Frontal cortex (tissue), 3 donors: ENCODE measurements at regions not wholly inside any gene's neighbourhood (a gene's known extent, or its start where the extent isn't known, plus 50 kb on each side); places are given as distances from the start of the nearest gene placed in this dataset.

Experiments
- DNase-seq, 2 donors: peaks; one replicate each; pipeline ENCODE4 v3.0.0; 2012; ENCODE audit warnings: low spot score in 2 of 2
- FAIRE-seq: peaks from 2 replicates; lab custom pipeline; 2012; peaks lifted over from hg19 to GRCh38; lab: Jason Lieb, UNC
- donor health status: control.
- donor health status: control.
- donor health status: control.

GRCh38 chr22:48209473-48210197 is 1447.2 kb downstream of the TBC1D22A start:
- FAIRE-seq (no peak), DNase-seq (no peak)

GRCh38 chr22:48208894-48209293 is 1446.4 kb downstream of the TBC1D22A start:
- DNase-seq, result no peak
- no peak for FAIRE-seq

GRCh38 chr22:48207919-48208535 is 1445.6 kb downstream of the TBC1D22A start:
- DNase-seq (no peak), FAIRE-seq (no peak)

- FAIRE-seq (no peak), DNase-seq (no peak)
These were observed 1443.3 kb downstream of the TBC1D22A start for GRCh38 chr22:48205790-48206189.

DNA sequence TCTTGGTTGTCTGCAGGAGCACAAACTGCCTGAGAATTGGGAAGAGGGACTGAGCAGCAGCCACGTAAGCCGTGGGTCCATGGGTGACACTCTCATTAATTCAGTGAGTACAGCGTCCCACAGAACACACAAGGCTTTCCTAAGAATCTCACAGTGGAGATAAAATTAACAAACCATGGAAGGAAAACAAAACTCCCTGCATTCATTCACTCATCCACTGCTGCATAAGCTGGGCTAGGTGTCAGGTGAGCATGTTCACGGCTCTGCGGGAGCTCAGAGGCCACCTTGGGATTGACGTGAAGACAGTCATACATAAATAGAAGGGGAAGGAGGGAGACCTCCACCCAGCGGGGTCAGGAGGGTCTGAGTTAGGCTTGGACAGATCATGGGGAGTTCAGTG is 1442.7 kb downstream of the TBC1D22A start:
- no peak for DNase-seq
- no peak for FAIRE-seq

DNA sequence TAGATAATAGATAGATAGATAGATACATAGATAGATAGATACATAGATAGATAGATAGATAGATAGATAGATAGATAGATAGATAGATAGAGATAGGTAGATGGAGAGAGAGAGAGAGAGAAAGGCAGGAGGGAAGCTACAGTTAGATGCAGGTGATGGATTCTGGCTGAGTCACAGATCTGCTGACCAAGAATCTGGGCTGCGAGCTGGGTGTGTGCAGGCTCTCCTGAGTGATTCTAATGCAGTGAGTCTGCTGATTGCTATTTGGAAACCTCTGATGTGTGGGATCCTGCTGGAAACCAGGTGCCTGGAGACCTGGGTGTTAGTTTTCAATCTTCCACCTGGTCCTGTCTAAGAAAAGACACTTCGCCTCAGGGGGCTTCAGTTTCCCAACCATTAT is 1441.8 kb downstream of the TBC1D22A start:
- no peak for DNase-seq
- FAIRE-seq, result no peak

- DNase-seq (no peak), FAIRE-seq (no peak)
These were observed 1437.2 kb downstream of the TBC1D22A start for GRCh38 chr22:48199667-48200066.

DNA sequence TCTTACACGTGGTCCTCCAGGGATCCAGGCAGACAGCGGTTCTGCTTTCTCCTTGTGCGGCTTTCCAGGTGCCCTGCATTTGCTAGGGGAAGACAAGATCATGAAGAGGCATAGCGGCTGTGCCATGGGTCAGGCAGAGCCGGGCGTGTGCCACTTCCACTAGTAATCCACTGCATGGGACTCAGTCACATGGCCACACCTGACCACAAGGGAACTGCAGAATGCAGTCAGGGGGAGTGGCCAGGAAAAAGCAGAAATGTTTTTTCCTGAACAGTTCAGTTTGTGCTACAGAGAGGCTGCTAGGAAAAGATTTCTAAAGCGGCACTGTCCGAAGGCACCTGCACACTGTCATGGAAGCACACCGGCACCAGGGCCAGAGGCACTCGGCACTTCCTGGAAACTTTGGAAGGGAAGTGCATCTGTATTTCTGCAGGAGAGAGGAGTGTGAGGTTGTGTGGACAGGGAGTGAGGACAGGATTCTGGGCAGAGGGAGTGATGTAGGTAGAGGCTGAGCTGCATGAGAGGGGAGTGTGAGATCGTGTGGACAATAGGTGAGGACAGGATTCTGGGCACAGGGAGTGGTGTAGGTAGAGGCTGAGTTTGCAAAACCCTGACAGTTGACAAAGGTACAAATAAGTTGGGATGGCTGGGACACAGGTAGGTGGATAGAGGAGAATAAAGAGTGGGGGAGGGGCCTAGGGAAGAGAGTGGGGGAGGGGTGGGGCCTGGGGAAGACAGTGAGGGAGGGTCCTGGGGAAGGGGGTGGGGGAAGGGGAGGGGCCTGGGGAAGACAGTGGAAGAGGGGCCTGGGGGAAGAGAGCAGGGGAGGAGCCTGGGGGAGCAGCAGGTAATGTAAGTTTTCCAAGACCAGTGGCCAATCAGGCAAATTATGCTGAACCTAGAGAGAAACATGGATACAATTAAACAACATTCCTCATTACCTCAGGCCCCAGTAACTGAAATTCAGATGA is 1436.3 kb downstream of the TBC1D22A start:
- no peak for FAIRE-seq
- DNase-seq, result no peak

- FAIRE-seq (no peak), DNase-seq (no peak)
These were observed 1434.8 kb downstream of the TBC1D22A start for GRCh38 chr22:48197189-48197690.

DNA sequence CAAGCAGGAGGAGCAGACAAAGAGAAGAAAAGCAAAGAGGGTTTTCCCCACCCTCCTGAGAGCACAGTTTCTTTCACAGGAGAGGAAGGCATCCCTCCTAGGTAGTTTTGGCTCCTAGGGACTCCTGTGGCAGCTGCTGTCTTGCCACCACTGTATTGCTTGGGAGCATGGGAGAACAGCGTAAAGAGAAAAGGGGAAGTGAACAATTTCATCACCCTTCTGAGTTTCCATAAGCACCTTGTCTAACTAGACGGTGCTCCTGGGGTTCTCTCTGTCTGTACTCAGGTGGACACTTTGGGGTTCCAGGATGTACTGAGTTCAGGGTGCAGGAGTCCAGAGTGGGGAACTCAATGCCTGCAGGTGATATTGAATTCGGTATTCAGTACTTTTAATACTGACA is 1430.5 kb downstream of the TBC1D22A start:
- DNase-seq (no peak), FAIRE-seq (no peak)

GRCh38 chr22:48192071-48192470 is 1429.6 kb downstream of the TBC1D22A start:
- FAIRE-seq (no peak), DNase-seq (no peak)

- DNase-seq, result no peak
- no peak for FAIRE-seq
These were observed 1425.8 kb downstream of the TBC1D22A start for GRCh38 chr22:48188231-48188721.

GRCh38 chr22:48187356-48187755 is 1424.9 kb downstream of the TBC1D22A start:
- DNase-seq (no peak), FAIRE-seq (no peak)

DNA sequence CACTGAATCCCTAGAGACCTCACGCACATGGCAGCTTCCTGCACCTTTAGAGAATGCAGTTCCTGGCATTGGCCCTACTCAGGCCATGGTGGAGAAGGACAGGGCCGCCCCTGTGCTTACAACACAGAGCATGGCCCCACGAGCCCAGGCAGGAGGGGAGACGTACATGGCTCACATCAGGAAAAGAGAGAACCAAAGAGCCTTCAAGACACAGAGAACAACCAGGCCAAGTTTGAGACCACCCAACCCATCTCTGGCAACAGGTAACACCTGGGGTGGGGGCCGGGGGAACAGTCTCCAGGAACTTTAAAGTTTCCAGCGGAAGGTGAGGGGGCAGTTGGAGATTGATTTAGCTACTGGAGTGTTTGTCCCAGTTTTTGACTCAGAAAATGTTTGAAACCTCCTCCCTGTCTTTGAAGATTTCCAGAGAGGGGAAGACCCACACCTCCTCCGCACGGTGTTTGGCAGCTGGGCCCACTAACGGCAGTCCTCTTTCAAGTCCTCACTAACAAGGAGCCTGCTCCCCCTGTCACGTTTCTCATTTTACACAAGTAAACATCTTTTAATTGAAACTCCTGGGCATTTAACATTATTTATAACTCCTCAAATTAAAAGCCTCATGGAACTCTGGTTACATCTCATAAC is 1423.8 kb downstream of the TBC1D22A start:
- no peak for FAIRE-seq
- no peak for DNase-seq

DNA sequence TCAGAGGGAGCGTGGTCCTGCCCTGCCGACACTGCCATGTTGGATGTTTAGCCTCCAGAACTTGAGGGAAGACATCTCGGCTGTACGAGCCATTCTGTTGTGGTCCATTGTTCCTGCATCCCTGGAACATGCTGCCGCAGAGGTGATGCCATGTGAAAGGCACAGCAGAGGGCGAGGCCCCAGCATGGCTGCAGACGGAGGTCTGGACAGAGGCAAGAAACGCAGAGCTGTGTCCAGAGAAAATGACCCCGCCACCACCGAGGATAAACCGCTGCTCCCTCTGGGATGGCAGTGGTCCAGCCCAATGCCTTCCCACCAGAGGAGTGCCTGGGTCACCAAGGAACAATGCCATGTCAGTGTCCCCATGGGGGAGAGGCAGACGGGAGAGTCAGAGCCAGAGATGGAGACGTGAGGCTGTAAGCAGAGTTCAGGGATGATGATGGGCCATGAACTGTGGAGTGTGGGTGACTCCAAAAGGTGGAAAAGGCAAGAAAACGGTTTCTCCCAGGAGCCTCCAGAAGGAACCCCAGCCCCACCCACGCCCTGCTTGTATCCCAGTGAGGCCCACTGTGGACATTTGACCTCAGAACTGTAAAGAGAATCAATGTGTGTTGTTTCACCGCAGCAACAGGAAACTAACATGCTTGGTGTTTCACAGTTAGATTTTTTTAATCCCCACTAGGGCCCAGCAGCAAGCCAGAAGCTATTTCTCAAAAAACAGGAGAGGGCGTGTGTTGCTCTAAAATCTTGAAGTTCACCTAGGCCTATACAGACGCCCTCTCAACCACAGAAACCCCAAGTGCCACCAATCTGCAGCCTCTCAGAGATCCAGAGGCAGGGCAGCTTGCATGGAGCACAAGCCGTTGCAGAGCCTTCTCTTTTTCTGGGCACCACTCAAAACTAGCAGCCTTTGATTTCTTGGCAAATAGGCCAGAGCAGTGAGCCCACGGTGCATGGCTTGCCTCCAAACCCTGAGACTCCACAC is 1422.9 kb downstream of the TBC1D22A start:
- FAIRE-seq, result no peak
- no peak for DNase-seq

DNA sequence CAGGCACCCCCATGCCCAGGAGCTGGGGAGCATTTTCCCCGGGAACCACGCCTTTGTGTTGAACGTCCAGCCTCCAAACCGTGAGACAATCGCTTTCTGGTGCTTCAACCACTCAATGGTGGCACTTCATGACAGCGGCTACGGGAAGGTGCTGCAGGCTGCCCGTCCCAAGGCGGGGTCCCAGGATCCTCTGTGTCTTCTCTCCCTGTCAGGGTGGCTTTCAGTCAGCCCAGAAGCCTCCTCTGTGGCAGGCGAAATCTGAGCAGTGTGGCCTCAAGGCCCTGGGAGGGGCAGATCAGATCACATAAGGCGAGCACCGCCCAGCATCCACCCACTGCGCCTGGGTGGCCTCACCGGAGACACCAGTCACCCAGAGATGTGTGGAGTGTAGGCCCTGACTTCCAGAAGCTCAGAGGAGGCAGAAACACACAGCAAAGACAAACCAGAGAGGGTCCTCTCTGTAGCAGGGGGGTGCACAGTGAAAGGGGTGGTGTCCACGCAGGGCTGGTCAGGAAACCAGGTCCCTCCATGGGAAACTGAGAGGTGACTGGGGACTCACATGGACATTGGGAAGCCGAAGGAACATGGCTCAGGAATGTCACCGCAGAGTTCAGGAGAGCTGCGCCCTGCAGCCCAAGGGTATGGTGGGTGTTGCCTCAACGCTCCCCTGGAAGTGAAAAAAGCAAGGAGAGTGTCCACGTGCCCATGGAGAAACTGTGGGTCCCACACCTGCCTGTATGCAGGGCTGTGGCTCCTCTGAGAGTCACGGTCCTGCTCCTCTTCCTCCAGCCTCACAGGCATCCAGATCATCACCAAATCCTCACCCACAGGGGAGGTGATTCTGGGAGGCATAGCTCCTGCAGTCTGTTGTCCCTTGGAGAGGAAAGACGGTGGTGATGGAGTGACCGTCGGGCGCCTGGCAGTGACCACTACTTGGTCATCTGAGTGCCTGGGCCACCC is 1420.7 kb downstream of the TBC1D22A start:
- DNase-seq (no peak), FAIRE-seq (no peak)

DNA sequence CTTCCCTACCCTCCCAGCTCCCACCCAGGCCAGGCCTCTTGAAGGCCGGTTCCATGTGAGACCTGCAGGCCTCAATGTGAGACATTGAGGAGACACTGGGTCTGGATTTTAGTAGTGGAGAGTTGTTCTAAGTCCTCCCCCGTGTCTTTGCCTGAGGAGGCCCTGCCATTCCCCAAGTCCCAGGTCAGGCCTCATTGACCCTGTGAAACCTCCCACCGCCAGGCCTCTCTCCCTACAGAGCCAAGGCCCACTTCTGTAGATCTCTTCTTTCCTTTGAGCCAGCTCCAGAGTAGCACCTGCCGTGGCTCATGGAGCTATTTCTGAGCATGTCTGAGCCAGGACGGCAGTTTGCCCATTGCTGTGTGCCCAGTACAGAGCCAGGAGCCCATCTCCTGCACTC is 1419.6 kb downstream of the TBC1D22A start:
- no peak for FAIRE-seq

More for the DNA sequence above, 1419.6 kb downstream of the TBC1D22A start:
- no peak for DNase-seq
